ENCODE measurements at regions not wholly inside any gene's neighbourhood (a gene's known extent, or its start where the extent isn't known, plus 50 kb on each side); places are given as distances from the start of the nearest gene placed in this dataset.

DNA sequence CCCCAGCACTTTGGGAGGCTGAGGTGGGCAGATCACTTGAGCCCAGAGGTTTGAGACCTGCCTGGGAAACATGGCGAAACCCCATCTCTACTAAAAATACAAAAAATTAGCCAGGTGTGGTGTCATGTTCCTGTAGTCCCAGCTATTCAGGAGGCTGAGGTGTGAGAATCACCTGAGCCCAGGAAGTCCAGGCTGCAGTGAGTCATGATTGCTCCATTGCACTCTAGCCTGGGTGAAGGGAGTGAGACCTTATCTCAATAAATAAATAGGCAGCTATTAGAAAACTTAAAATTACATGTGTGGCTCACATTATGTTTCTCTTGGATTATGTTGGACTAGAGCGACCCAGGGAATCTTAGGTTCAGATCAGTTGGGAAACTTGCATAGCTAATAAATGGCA, 69.7 kb downstream of the RPLP1 start:
- no peak for DNase-seq (ENCODE audit: low read depth)
- no peak overlapping the region for H3K4me3 ChIP-seq (ENCODE audit: low read depth, low read length)
- TF ChIP-seq CTCF (IDR thresholded peaks at IDR 0.05; ENCODE audit: insufficient read depth, low read depth, low read length, missing control alignments), result no peak

DNA sequence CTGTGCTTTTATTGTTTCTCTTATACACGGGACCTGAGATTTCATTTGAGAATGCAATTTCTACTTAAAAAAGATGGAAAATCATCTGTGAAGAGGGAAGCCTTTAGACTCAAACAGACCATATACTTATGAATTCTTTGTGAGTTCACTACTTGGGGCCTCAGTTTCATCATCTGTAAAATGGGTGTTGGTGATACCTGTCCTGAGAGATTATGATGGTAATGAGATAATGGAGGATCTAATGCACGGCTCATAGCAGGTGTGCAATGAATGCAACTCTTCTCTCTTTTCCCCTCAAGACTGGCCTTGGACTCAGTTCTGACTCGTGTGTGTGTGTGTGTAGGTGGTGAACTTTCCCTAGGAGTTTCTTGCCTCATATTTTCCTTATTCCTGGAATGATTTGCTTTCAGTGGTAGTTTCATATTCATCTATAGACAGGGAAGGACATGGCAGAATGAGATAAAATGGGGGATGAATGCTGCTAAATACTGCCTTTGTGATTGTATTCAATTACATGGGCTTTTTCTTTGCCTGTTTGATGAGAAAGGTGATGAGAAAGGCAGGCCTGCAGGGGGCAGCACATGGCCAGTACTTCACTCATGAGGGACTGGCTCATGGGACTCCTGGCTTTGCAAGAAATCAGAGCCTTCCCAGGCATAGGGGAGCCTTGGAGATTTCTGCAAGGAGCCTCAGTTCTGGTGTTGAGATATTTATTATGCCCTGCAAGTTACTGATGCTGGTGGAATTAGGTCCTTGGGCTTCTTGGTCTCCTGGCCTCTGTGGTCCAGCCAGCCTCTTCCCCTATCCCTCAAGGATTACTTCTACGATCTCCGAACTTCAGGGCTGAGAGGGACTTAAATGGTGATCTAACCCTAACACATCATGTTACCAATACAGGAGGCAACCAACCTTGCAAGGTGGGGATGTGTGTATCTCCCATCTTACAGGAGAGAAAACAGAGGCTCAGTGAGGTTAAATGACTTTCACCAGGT, 70.7 kb downstream of the RPLP1 start:
- H3K4me3 ChIP-seq (ENCODE audit: low read depth, low read length), result no peak overlapping the region
- DNase-seq (ENCODE audit: low read depth), result peak; percentile 63
- peak; percentile 70 for TF ChIP-seq CTCF (IDR thresholded peaks at IDR 0.05; ENCODE audit: insufficient read depth, low read depth, low read length, missing control alignments)

DNA sequence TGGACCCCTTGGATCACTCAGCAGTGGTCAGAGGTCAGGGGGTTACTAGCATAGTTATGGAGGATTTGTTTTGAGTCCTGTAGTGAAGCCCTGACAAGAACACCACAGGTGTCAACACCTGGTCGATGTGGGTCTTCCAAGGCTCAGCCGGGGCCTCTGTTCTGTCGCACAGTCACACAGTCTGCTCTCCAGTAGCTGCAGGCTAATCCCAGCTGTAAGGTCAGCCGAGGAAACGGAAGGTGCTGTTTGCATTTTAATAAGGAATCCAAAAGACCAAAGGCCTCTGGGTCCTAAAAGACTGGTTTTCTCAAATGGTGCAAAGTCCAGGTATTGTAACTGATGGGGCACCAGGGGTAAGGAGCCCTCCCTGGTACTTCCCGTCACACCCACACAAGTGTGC, 71.7 kb downstream of the RPLP1 start:
- no peak for DNase-seq (ENCODE audit: low read depth)
- no peak overlapping the region for H3K4me3 ChIP-seq (ENCODE audit: low read depth, low read length)
- no peak for TF ChIP-seq CTCF (IDR thresholded peaks at IDR 0.05; ENCODE audit: insufficient read depth, low read depth, low read length, missing control alignments)

DNA sequence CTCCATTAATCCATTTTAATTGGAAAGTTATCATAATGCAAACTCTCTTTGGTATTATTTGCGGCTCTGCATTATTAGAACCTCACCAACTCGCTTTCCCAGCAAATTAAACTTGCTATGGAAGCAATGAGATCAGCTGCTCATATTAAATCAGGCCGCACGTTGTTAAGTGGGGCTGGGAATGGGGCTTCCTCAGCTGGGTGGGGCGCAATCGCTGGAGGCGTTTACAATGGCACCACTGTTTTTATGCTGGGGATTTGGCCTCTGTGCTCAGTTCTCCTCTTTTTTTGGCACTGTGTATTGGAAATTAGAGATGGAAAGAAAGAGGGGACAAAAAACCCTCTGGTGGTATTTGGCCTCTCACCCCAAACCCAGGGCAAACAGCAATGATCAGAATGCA, 72.2 kb downstream of the RPLP1 start:
- DNase-seq (ENCODE audit: low read depth), result no peak
- TF ChIP-seq CTCF (IDR thresholded peaks at IDR 0.05; ENCODE audit: insufficient read depth, low read depth, low read length, missing control alignments), result no peak
- H3K4me3 ChIP-seq (ENCODE audit: low read depth, low read length), result no peak overlapping the region

DNA sequence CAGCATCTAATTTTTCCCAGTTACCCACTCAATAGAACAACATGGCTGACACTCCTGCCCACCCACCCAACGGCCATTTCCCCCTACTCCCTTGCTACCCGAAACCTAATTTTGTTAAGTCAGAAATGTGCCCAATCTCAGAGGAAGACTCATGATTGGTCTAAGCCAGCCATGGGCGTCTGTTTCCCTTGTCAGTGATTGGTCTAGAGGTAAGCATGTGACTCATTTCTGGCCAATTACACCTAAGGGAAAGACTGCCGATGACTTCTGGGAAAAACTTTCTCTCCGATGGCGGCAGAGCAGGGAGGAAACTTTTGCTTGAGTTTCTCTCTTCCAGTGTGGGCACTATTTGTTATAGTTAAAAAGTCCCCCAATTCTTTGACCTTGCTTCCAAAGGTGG, 72.9 kb downstream of the RPLP1 start:
- no peak for DNase-seq (ENCODE audit: low read depth)
- TF ChIP-seq CTCF (IDR thresholded peaks at IDR 0.05; ENCODE audit: insufficient read depth, low read depth, low read length, missing control alignments), result no peak
- H3K4me3 ChIP-seq (ENCODE audit: low read depth, low read length), result no peak overlapping the region

DNA sequence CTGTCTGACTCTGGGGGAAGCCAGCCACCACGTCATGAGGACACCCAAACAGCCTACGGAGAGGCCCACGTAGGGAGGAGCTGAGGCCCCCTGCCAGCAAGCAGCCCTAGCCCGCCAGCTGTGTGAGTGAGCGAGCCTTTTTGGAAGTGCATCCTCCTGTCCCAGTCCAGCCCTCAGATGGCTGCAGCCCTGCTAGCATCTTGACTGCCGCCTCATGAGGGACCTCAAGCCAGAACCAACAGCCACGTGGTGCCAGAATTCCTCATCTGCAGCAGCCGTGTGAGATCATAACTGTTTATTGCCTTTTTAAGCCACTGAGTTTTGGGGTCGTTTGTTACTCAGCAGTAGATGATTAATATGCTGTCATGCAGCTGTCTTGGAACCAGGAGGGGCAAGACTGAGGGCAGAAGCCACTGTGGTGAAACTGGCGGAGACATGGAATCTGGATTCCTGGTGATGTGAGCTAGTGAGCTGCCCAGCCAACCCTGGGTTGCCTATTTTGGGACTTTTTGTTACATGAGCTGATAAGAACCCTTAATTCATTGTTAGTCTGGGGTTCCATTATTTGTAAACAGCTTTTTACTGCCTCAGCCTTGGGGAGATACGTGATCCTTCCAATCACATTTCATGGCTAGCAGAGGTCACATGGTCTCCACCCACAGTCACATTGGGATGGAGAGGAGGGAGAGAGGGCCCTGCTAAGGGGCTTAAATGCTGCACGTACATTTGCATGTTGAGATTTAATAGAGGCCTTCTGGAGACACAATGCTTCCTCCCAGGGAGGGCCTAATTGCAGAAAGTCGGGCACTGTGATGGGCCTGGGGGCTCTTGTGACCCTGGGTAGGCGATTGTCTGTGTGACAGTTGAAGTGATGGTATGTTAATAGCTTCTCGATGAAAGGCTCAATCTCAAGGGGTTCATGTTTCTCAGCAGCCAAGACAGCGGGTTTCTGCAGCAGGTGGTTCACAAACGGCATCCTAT, 73.8 kb downstream of the RPLP1 start:
- H3K4me3 ChIP-seq (ENCODE audit: low read depth, low read length), result no peak overlapping the region
- no peak for DNase-seq (ENCODE audit: low read depth)
- no peak for TF ChIP-seq CTCF (IDR thresholded peaks at IDR 0.05; ENCODE audit: insufficient read depth, low read depth, low read length, missing control alignments)

Measured in GM12865 (cell line).